ENCODE measurements at regions not wholly inside any gene's neighbourhood (a gene's known extent, or its start where the extent isn't known, plus 50 kb on each side); places are given as distances from the start of the nearest gene placed in this dataset.
A peak's percentile ranks its signal among the peaks of the same experiment; 100 is the strongest.
"Not testable (repeated sequence)": the region's sequence is repeated elsewhere in the genome, so short reads cannot be mapped to it uniquely, and the experiment has no call there.

- no peak for DNase-seq (ENCODE audit: low spot score in 2 of 2)
- Histone ChIP-seq H3K4me3 (no peak overlapping the region), H3K4me1 (no peaks in the 10 kb centered on the region), H3K36me3 (replicated peaks) (no peaks in the 10 kb centered on the region), H3K27me3 (ENCODE audit: low read depth) (no peaks in the 10 kb centered on the region), H3K9me3 (no peaks in the 10 kb centered on the region)
- in situ Hi-C loops (cut with MboI; ENCODE audit: low sequenced_read_pairs) = no loop called here
Observed at GRCh38 chr2:13197248-13197647, 480.5 kb downstream of the TRIB2 start.

GRCh38 chr2:13201924-13202323 is 485.2 kb downstream of the TRIB2 start:
- Histone ChIP-seq H3K9me3 (no peaks in the 10 kb centered on the region), H3K27me3 (ENCODE audit: low read depth) (no peaks in the 10 kb centered on the region), H3K36me3 (replicated peaks) (no peaks in the 10 kb centered on the region), H3K4me1 (no peaks in the 10 kb centered on the region), H3K4me3 (no peak overlapping the region)
- no peak for DNase-seq (ENCODE audit: low spot score in 2 of 2)
- in situ Hi-C loops (cut with MboI; ENCODE audit: low sequenced_read_pairs) = no loop called here

GRCh38 chr2:13212115-13212514 is 495.4 kb downstream of the TRIB2 start:
- no peaks in the 10 kb centered on the region for H3K36me3 ChIP-seq (replicated peaks)
- no peaks in the 10 kb centered on the region for H3K9me3 ChIP-seq
- H3K27me3 ChIP-seq (ENCODE audit: low read depth) = 0 out of 2 replicates have a peak, but pooled peaks cover 2% of the 10 kb centered on the region
- DNase-seq (ENCODE audit: low spot score in 2 of 2) = no peak
- H3K4me1 ChIP-seq = no peaks in the 10 kb centered on the region
- in situ Hi-C loops (cut with MboI; ENCODE audit: low sequenced_read_pairs) = no loop called here
- no peak overlapping the region for H3K4me3 ChIP-seq

GRCh38 chr2:13218205-13218604 is 501.5 kb downstream of the TRIB2 start:
- Histone ChIP-seq H3K9me3 (no peaks in the 10 kb centered on the region), H3K4me3 (no peak overlapping the region), H3K27me3 (ENCODE audit: low read depth) (no peaks in the 10 kb centered on the region), H3K4me1 (no peaks in the 10 kb centered on the region), H3K36me3 (replicated peaks) (no peaks in the 10 kb centered on the region)
- in situ Hi-C loops (cut with MboI; ENCODE audit: low sequenced_read_pairs) = no loop called here
- DNase-seq (ENCODE audit: low spot score in 2 of 2) = no peak

GRCh38 chr2:13227578-13227977 is 510.8 kb downstream of the TRIB2 start:
- Histone ChIP-seq H3K9me3 (no peaks in the 10 kb centered on the region), H3K4me1 (peaks cover 3% of the 10 kb centered on the region; the same call in 1 of the 2 replicates), H3K36me3 (replicated peaks) (no peaks in the 10 kb centered on the region), H3K4me3 (no peak overlapping the region), H3K27me3 (ENCODE audit: low read depth) (no peaks in the 10 kb centered on the region)
- in situ Hi-C loops (cut with MboI; ENCODE audit: low sequenced_read_pairs) = no loop called here
- no peak for DNase-seq (ENCODE audit: low spot score in 2 of 2)

- in situ Hi-C loops (cut with MboI; ENCODE audit: low sequenced_read_pairs) = no loop called here
- H3K36me3 ChIP-seq (replicated peaks) = no peaks in the 10 kb centered on the region
- no peak overlapping the region for H3K4me3 ChIP-seq
- H3K4me1 ChIP-seq = no peaks in the 10 kb centered on the region
- H3K9me3 ChIP-seq = no peaks in the 10 kb centered on the region
- no peak for DNase-seq (ENCODE audit: low spot score in 2 of 2)
- H3K27me3 ChIP-seq (ENCODE audit: low read depth) = no peaks in the 10 kb centered on the region
Observed at GRCh38 chr2:13230221-13230620, 513.5 kb downstream of the TRIB2 start.

- H3K27me3 ChIP-seq (ENCODE audit: low read depth) = no peaks in the 10 kb centered on the region
- H3K9me3 ChIP-seq = no peaks in the 10 kb centered on the region
- in situ Hi-C loops (cut with MboI; ENCODE audit: low sequenced_read_pairs) = no loop called here
- no peak for DNase-seq (ENCODE audit: low spot score in 2 of 2)
- no peaks in the 10 kb centered on the region for H3K4me1 ChIP-seq
- no peak overlapping the region for H3K4me3 ChIP-seq
- no peaks in the 10 kb centered on the region for H3K36me3 ChIP-seq (replicated peaks)
Observed at GRCh38 chr2:13240061-13240460, 523.3 kb downstream of the TRIB2 start.

- no peaks in the 10 kb centered on the region for H3K36me3 ChIP-seq (replicated peaks)
- no peak overlapping the region for H3K4me3 ChIP-seq
- no peaks in the 10 kb centered on the region for H3K4me1 ChIP-seq
- no peaks in the 10 kb centered on the region for H3K9me3 ChIP-seq
- in situ Hi-C loops (cut with MboI; ENCODE audit: low sequenced_read_pairs) = no loop called here
- no peak for DNase-seq (ENCODE audit: low spot score in 2 of 2)
- no peaks in the 10 kb centered on the region for H3K27me3 ChIP-seq (ENCODE audit: low read depth)
Observed at GRCh38 chr2:13240789-13241487, 524.2 kb downstream of the TRIB2 start.

GRCh38 chr2:13252615-13253014 is 535.9 kb downstream of the TRIB2 start:
- Histone ChIP-seq H3K4me3 (no peak overlapping the region), H3K36me3 (replicated peaks) (no peaks in the 10 kb centered on the region), H3K4me1 (no peaks in the 10 kb centered on the region), H3K9me3 (no peaks in the 10 kb centered on the region), H3K27me3 (ENCODE audit: low read depth) (no peaks in the 10 kb centered on the region)
- DNase-seq (ENCODE audit: low spot score in 2 of 2) = no peak
- in situ Hi-C loops (cut with MboI; ENCODE audit: low sequenced_read_pairs) = no loop called here

GRCh38 chr2:13255485-13255884 is 538.7 kb downstream of the TRIB2 start:
- Histone ChIP-seq H3K27me3 (ENCODE audit: low read depth) (no peaks in the 10 kb centered on the region), H3K36me3 (replicated peaks) (no peaks in the 10 kb centered on the region), H3K4me3 (no peak overlapping the region), H3K9me3 (no peaks in the 10 kb centered on the region), H3K4me1 (no peaks in the 10 kb centered on the region)
- DNase-seq (ENCODE audit: low spot score in 2 of 2) = no peak
- in situ Hi-C loops (cut with MboI; ENCODE audit: low sequenced_read_pairs) = no loop called here

GRCh38 chr2:13260402-13260801 is 543.7 kb downstream of the TRIB2 start:
- no peaks in the 10 kb centered on the region for H3K4me1 ChIP-seq
- H3K9me3 ChIP-seq = no peaks in the 10 kb centered on the region
- no peak overlapping the region for H3K4me3 ChIP-seq
- H3K27me3 ChIP-seq (ENCODE audit: low read depth) = no peaks in the 10 kb centered on the region
- in situ Hi-C loops (cut with MboI; ENCODE audit: low sequenced_read_pairs) = no loop called here
- peak in 1 of 2 experiments; percentile 20 for DNase-seq (ENCODE audit: low spot score in 2 of 2)
- H3K36me3 ChIP-seq (replicated peaks) = no peaks in the 10 kb centered on the region

GRCh38 chr2:13266166-13266565 is 549.4 kb downstream of the TRIB2 start:
- Histone ChIP-seq H3K9me3 (no peaks in the 10 kb centered on the region), H3K36me3 (replicated peaks) (no peaks in the 10 kb centered on the region), H3K4me1 (no peaks in the 10 kb centered on the region), H3K27me3 (ENCODE audit: low read depth) (no peaks in the 10 kb centered on the region), H3K4me3 (no peak overlapping the region)
- in situ Hi-C loops (cut with MboI; ENCODE audit: low sequenced_read_pairs) = no loop called here
- no peak for DNase-seq (ENCODE audit: low spot score in 2 of 2)

GRCh38 chr2:13284688-13285087 is 568.0 kb downstream of the TRIB2 start:
- DNase-seq (ENCODE audit: low spot score in 2 of 2) = no peak
- H3K4me1 ChIP-seq = no peaks in the 10 kb centered on the region
- no peaks in the 10 kb centered on the region for H3K36me3 ChIP-seq (replicated peaks)
- H3K4me3 ChIP-seq = no peak overlapping the region
- no peaks in the 10 kb centered on the region for H3K9me3 ChIP-seq
- H3K27me3 ChIP-seq (ENCODE audit: low read depth) = no peaks in the 10 kb centered on the region
- in situ Hi-C loops (cut with MboI; ENCODE audit: low sequenced_read_pairs) = no loop called here

- DNase-seq (ENCODE audit: low spot score in 2 of 2) = no peak
- H3K4me1 ChIP-seq = no peaks in the 10 kb centered on the region
- H3K36me3 ChIP-seq (replicated peaks) = no peaks in the 10 kb centered on the region
- H3K4me3 ChIP-seq = no peak overlapping the region
- H3K27me3 ChIP-seq (ENCODE audit: low read depth) = no peaks in the 10 kb centered on the region
- in situ Hi-C loops (cut with MboI; ENCODE audit: low sequenced_read_pairs) = no loop called here
- H3K9me3 ChIP-seq = no peaks in the 10 kb centered on the region
Observed at GRCh38 chr2:13289310-13289709, 572.6 kb downstream of the TRIB2 start.

GRCh38 chr2:13308478-13308805 is 591.7 kb downstream of the TRIB2 start:
- DNase-seq (ENCODE audit: low spot score in 2 of 2); H3K9me3 ChIP-seq; H3K4me1 ChIP-seq; in situ Hi-C loops (cut with MboI; ENCODE audit: low sequenced_read_pairs); H3K4me3 ChIP-seq; H3K36me3 ChIP-seq (replicated peaks); H3K27me3 ChIP-seq (ENCODE audit: low read depth): not testable (repeated sequence)

Measured in HAP-1 (cell line).